ENCODE measurements at regions not wholly inside any gene's neighbourhood (a gene's known extent, or its start where the extent isn't known, plus 50 kb on each side); places are given as distances from the start of the nearest gene placed in this dataset.

DNA sequence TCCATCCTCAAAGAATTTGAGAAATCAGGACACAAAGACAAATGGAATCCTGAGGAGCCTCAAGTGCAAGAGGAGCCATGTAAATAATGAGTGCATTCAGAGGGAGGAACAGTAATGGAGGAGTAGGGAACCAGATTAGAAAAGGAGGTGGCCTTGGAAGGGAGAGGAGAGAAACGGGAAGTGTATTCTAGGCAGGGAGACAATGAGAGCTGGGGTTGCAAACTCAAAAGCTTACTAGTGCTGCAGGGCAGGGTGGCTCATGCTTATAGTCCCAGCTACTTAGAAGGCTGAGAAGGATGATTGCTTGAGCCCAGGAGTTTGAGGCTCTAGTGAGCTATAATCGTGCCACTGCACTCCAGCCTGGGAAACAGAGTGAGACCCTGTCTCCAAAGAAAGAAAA, 113.2 kb upstream of the LSM6 start:
- 96% methylated on average over 2 of the region's 2 CpGs; no CpG with 5 or more reads in 1 of the 2 experiments for WGBS, 2 experiments (ENCODE audit: extremely low coverage in 1 of 2, insufficient coverage in 1 of 2, insufficient read length in 1 of 2, insufficient replicate concordance in 2 of 2, low coverage in 1 of 2, low lambda C conversion rate in 2 of 2, missing lambda C conversion rate in 1 of 2)
- Histone ChIP-seq H2BK5ac (ENCODE audit: low read depth, low read length) (no peak overlapping the region), H2AFZ (ENCODE audit: low read length) (no peak overlapping the region), H3K23me2 (ENCODE audit: low read depth, low read length) (no peaks in the 10 kb centered on the region), H3K4me2 (ENCODE audit: insufficient read depth in 1 of 2, low read depth in 2 of 2, low read length in 2 of 2) (no peak overlapping the region), H4K5ac (ENCODE audit: insufficient read length, low read depth, low read length) (no peak overlapping the region), H3K4me1 (replicated peaks in 1 of 4; ENCODE audit: control insufficient read depth in 3 of 4, insufficient read depth in 4 of 4, low read length in 3 of 4) (peaks cover 0 to 6% (median 1%) of the 10 kb centered on the region in 4 experiments; a peak in 1 of 7 replicates), H3K9ac (replicated peaks in 1 of 4; ENCODE audit: extremely low read depth in 1 of 4, low read depth in 3 of 4, low read length in 3 of 4) (no peak overlapping the region), H3K56ac (replicated peaks; ENCODE audit: insufficient read length, low read depth, low read length) (no peak overlapping the region), H3K14ac (ENCODE audit: insufficient read length) (no peak overlapping the region), H3K4ac (replicated peaks; ENCODE audit: insufficient read length, low read depth, low read length) (no peak overlapping the region), H3K79me1 (ENCODE audit: low read depth, low read length) (no peaks in the 10 kb centered on the region), H4K20me1 (replicated peaks in 1 of 2; ENCODE audit: control insufficient read depth in 1 of 2, insufficient read depth in 2 of 2, low read length in 2 of 2) (no peaks in the 10 kb centered on the region), H2BK15ac (ENCODE audit: low read length) (0 out of 2 replicates have a peak overlapping the region, but pooled peaks have one; percentile 89), H3K27ac (ENCODE audit: low read depth, low read length) (no peak overlapping the region), H2BK20ac (ENCODE audit: low read length) (no peak overlapping the region), H3K27me3 (replicated peaks in 1 of 4; ENCODE audit: control insufficient read depth in 3 of 4, extremely low read depth in 1 of 4, insufficient read depth in 3 of 4, low read length in 3 of 4) (no peaks in the 10 kb centered on the region), H3K9me3 (ENCODE audit: insufficient read depth in 2 of 2, low read depth in 1 of 2, low read length in 1 of 2) (no peaks in the 10 kb centered on the region), H4K91ac (replicated peaks; ENCODE audit: insufficient read length, low read length) (no peak overlapping the region), H3K36me3 (ENCODE audit: control insufficient read depth in 2 of 4, insufficient read depth in 4 of 4, low read length in 3 of 4) (no peaks in the 10 kb centered on the region), H2BK120ac (replicated peaks; ENCODE audit: low read depth, low read length) (no peak overlapping the region), H3K4me3 (ENCODE audit: extremely low read depth in 1 of 4, insufficient read depth in 2 of 4, low read depth in 3 of 4, low read length in 4 of 4) (no peak overlapping the region), H4K8ac (ENCODE audit: extremely low read depth, insufficient read depth, low read length) (no peak overlapping the region), H3K23ac (ENCODE audit: insufficient read length) (no peak overlapping the region), H2AK5ac (ENCODE audit: low read depth, low read length) (no peak overlapping the region), H3K79me2 (ENCODE audit: control insufficient read depth in 1 of 2, insufficient read depth in 2 of 2, low read length in 2 of 2) (no peaks in the 10 kb centered on the region), H2BK12ac (ENCODE audit: low read depth, low read length) (peak overlapping the region; percentile 65; the same call in 1 of the 2 replicates), H3K18ac (ENCODE audit: extremely low read depth, low read length) (no peak overlapping the region)
- ChIA-PET POLR2A (ENCODE audit: partially characterized antibody) (interaction anchor here (0.9 to 1.0 kb wide), 2 partner anchors 32 to 196 kb away, joined by 3 read pairs; no protein-coding TSS in a partner anchor), CTCF (ENCODE audit: partially characterized antibody) (interaction anchor here (0.5 to 1.5 kb wide), 5 partner anchors 11 to 731 kb away, joined by 3 to 5 read pairs (median 3); no protein-coding TSS in a partner anchor)
- FAIRE-seq (no peak), DNase-seq (ENCODE audit: low read depth in 1 of 2, low spot score in 2 of 2) (no peak)
- TF ChIP-seq SP4 (IDR thresholded peaks at IDR 0.05; ENCODE audit: low read length) (no peak), CBX8 (IDR thresholded peaks at IDR 0.05; ENCODE audit: borderline replicate concordance, low read depth, low read length) (no peak), SIX5 (IDR thresholded peaks at IDR 0.05; ENCODE audit: low read depth, low read length) (no peak), RFX5 (IDR thresholded peaks at IDR 0.05; ENCODE audit: borderline replicate concordance, low read depth, low read length) (no peak), MAFK (IDR thresholded peaks at IDR 0.05; ENCODE audit: low read depth, low read length) (no peak), TCF12 (IDR thresholded peaks at IDR 0.05; ENCODE audit: low read depth, low read length) (no peak), CREB1 (IDR thresholded peaks at IDR 0.05) (no peak), NANOG (IDR thresholded peaks at IDR 0.05; ENCODE audit: insufficient read depth, low read depth, low read length, poor library complexity, severe bottlenecking) (no peak), SIN3A (conservative IDR thresholded peaks at IDR 0.05 in 1 of 2, IDR thresholded peaks at IDR 0.05 in 1 of 2; ENCODE audit: low read depth in 1 of 2, low read length in 2 of 2) (no peak), CHD1 (IDR thresholded peaks at IDR 0.05; ENCODE audit: low read depth, low read length) (no peak), RXRA (IDR thresholded peaks at IDR 0.05; ENCODE audit: insufficient read depth, low read depth, low read length) (no peak)
- TF ChIP-seq, protein P1, sequence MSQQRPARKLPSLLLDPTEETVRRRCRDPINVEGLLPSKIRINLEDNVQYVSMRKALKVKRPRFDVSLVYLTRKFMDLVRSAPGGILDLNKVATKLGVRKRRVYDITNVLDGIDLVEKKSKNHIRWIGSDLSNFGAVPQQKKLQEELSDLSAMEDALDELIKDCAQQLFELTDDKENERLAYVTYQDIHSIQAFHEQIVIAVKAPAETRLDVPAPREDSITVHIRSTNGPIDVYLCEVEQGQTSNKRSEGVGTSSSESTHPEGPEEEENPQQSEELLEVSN (IDR thresholded peaks at IDR 0.05): no peak
- TF ChIP-seq, protein P2, sequence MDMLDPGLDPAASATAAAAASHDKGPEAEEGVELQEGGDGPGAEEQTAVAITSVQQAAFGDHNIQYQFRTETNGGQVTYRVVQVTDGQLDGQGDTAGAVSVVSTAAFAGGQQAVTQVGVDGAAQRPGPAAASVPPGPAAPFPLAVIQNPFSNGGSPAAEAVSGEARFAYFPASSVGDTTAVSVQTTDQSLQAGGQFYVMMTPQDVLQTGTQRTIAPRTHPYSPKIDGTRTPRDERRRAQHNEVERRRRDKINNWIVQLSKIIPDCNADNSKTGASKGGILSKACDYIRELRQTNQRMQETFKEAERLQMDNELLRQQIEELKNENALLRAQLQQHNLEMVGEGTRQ (IDR thresholded peaks at IDR 0.05; ENCODE audit: low read length): no peak

All from H1 (cell line).